ENCODE measurements at regions not wholly inside any gene's neighbourhood (a gene's known extent, or its start where the extent isn't known, plus 50 kb on each side); places are given as distances from the start of the nearest gene placed in this dataset.

- no peak for TF ChIP-seq CTCF (IDR thresholded peaks at IDR 0.05; ENCODE audit: unreplicated experiment)
- intact Hi-C loops (cut with micrococcal nuclease): no loop called here
- H3K27me3 Mint-ChIP-seq (ENCODE audit: insufficient read depth, unreplicated experiment): peaks cover 10% of the 10 kb centered on the region
- DNase-seq (ENCODE audit: unreplicated experiment): no peak
- no peaks in the 10 kb centered on the region for H3K4me1 Mint-ChIP-seq (ENCODE audit: insufficient read depth, unreplicated experiment)
- no peaks in the 10 kb centered on the region for H3K9me3 Mint-ChIP-seq (ENCODE audit: unreplicated experiment)
- BruUV-seq (replicated peaks): no TSS peak
- no peak overlapping the region for H3K27ac Mint-ChIP-seq (ENCODE audit: low read depth, unreplicated experiment)
- ChIA-PET CTCF (interaction anchor here (0.6 kb wide), 2 partner anchors 100 to 660 kb away, joined by 3 to 4 read pairs; no protein-coding TSS in a partner anchor), POLR2A (interaction anchor here (0.5 to 1.2 kb wide), 2 partner anchors 11 to 362 kb away, joined by 3 to 4 read pairs; no protein-coding TSS in a partner anchor)
- no peak overlapping the region for H3K4me3 Mint-ChIP-seq (ENCODE audit: unreplicated experiment)
- no peaks in the 10 kb centered on the region for H3K36me3 Mint-ChIP-seq (ENCODE audit: insufficient read depth, unreplicated experiment)
These were observed 680.7 kb upstream of the ID4 start for GRCh38 chr6:19156443-19156842.

GRCh38 chr6:19157486-19157885 is 679.7 kb upstream of the ID4 start:
- Mint-ChIP-seq H3K4me3 (ENCODE audit: unreplicated experiment) (no peak overlapping the region), H3K27ac (ENCODE audit: low read depth, unreplicated experiment) (no peak overlapping the region), H3K27me3 (ENCODE audit: insufficient read depth, unreplicated experiment) (peaks cover under 1% of the 10 kb centered on the region), H3K36me3 (ENCODE audit: insufficient read depth, unreplicated experiment) (no peaks in the 10 kb centered on the region), H3K4me1 (ENCODE audit: insufficient read depth, unreplicated experiment) (no peaks in the 10 kb centered on the region), H3K9me3 (ENCODE audit: unreplicated experiment) (no peaks in the 10 kb centered on the region)
- POLR2A ChIA-PET: interaction anchor here (1.2 kb wide), 1 partner anchor 10 kb away, joined by 3 read pairs; no protein-coding TSS in a partner anchor
- TF ChIP-seq CTCF (IDR thresholded peaks at IDR 0.05; ENCODE audit: unreplicated experiment): no peak
- intact Hi-C loops (cut with micrococcal nuclease): no loop called here
- no TSS peak for BruUV-seq (replicated peaks)
- CTCF ChIA-PET: no interaction called here
- DNase-seq (ENCODE audit: unreplicated experiment): no peak

GRCh38 chr6:19158586-19158985 is 678.6 kb upstream of the ID4 start:
- DNase-seq (ENCODE audit: unreplicated experiment): no peak
- Mint-ChIP-seq H3K36me3 (ENCODE audit: insufficient read depth, unreplicated experiment) (no peaks in the 10 kb centered on the region), H3K9me3 (ENCODE audit: unreplicated experiment) (no peaks in the 10 kb centered on the region), H3K27ac (ENCODE audit: low read depth, unreplicated experiment) (no peak overlapping the region), H3K4me1 (ENCODE audit: insufficient read depth, unreplicated experiment) (no peaks in the 10 kb centered on the region), H3K4me3 (ENCODE audit: unreplicated experiment) (no peak overlapping the region), H3K27me3 (ENCODE audit: insufficient read depth, unreplicated experiment) (no peaks in the 10 kb centered on the region)
- POLR2A ChIA-PET: no interaction called here
- CTCF ChIA-PET: no interaction called here
- BruUV-seq (replicated peaks): no TSS peak
- no peak for TF ChIP-seq CTCF (IDR thresholded peaks at IDR 0.05; ENCODE audit: unreplicated experiment)
- intact Hi-C loops (cut with micrococcal nuclease): no loop called here

- Mint-ChIP-seq H3K27me3 (ENCODE audit: insufficient read depth, unreplicated experiment) (no peaks in the 10 kb centered on the region), H3K27ac (ENCODE audit: low read depth, unreplicated experiment) (no peak overlapping the region), H3K9me3 (ENCODE audit: unreplicated experiment) (no peaks in the 10 kb centered on the region), H3K4me1 (ENCODE audit: insufficient read depth, unreplicated experiment) (no peaks in the 10 kb centered on the region), H3K36me3 (ENCODE audit: insufficient read depth, unreplicated experiment) (no peaks in the 10 kb centered on the region), H3K4me3 (ENCODE audit: unreplicated experiment) (no peak overlapping the region)
- no peak for DNase-seq (ENCODE audit: unreplicated experiment)
- no TSS peak for BruUV-seq (replicated peaks)
- ChIA-PET CTCF (no interaction called here), POLR2A (no interaction called here)
- intact Hi-C loops (cut with micrococcal nuclease): no loop called here
- TF ChIP-seq CTCF (IDR thresholded peaks at IDR 0.05; ENCODE audit: unreplicated experiment): no peak
These were observed 678.1 kb upstream of the ID4 start for GRCh38 chr6:19159089-19159488.

Data from MCF 10A (cell line).